OCI-LY7 (cell line): ENCODE measurements at regions not wholly inside any gene's neighbourhood (a gene's known extent, or its start where the extent isn't known, plus 50 kb on each side); places are given as distances from the start of the nearest gene placed in this dataset.

Source experiments
- BruUV-seq: library from RNA; stranded (reverse); fragments of 400-500 nt; replicated peaks from 2 replicates; lab custom pipeline; 2021; lab: Mats Ljungman, UMichigan
- CTCF ChIA-PET: fragments of 300-600 bp; sonication (Branson Sonifier 250); formaldehyde crosslinking; loops from one replicate; lab custom pipeline; 2022; ENCODE audit warnings: antibody characterized with exemption; ENCODE audit not compliant: unreplicated experiment; lab: Charles Lee
- POLR2A ChIA-PET: fragments of 300-600 bp; sonication (Branson Sonifier 250); formaldehyde crosslinking; loops from one replicate; lab custom pipeline; 2022; ENCODE audit warnings: antibody characterized with exemption; lab: Charles Lee
- DNase-seq: peaks from one replicate; pipeline ENCODE4 v3.0.0-alpha.2; 2015; ENCODE audit warnings: low spot score
- H2AFZ ChIP-seq: fragments of 200-600 bp; sonication (generic), shearing (Covaris generic); 2 replicates; pipeline ENCODE4 v1.6.1; 2014; ENCODE audit warnings: mild to moderate bottlenecking, antibody characterized with exemption, low read length, moderate library complexity
- H3K27ac ChIP-seq: fragments of 200-600 bp; sonication (generic); 2 replicates; pipeline ENCODE4 v1.5.1; 2014; ENCODE audit warnings: mixed run types, low read depth, mild to moderate bottlenecking, moderate library complexity, low read length, inconsistent platforms; ENCODE audit not compliant: poor library complexity, severe bottlenecking
- H3K36me3 ChIP-seq: fragments of 200-600 bp; sonication (generic); 2 replicates; pipeline ENCODE4 v1.6.1; 2014; ENCODE audit warnings: mild to moderate bottlenecking, antibody characterized with exemption, low read length, moderate library complexity, mixed read lengths; ENCODE audit not compliant: insufficient read depth
- H3K4me1 ChIP-seq: fragments of 200-600 bp; sonication (generic); 2 replicates; pipeline ENCODE4 v1.5.1; 2014; ENCODE audit warnings: mild to moderate bottlenecking, low read length; ENCODE audit not compliant: insufficient read depth, poor library complexity, severe bottlenecking
- H3K4me2 ChIP-seq: fragments of 200-600 bp; sonication (generic); 2 replicates; pipeline ENCODE4 v1.6.1; 2014; ENCODE audit warnings: mild to moderate bottlenecking, low read length
- H3K4me3 ChIP-seq: fragments of 200-600 bp; sonication (generic); 2 replicates; pipeline ENCODE4 v1.5.1; 2014; ENCODE audit warnings: mild to moderate bottlenecking, low read depth, low read length; ENCODE audit not compliant: poor library complexity, severe bottlenecking
- H3K79me2 ChIP-seq: fragments of 200-600 bp; sonication (generic); 2 replicates; pipeline ENCODE4 v1.6.1; 2016; ENCODE audit warnings: low read depth, mild to moderate bottlenecking, low read length, moderate library complexity, mixed read lengths; ENCODE audit not compliant: insufficient read depth
- H3K9me2 ChIP-seq: fragments of 200-600 bp; sonication (generic); 2 replicates; pipeline ENCODE4 v1.6.1; 2016; ENCODE audit warnings: mild to moderate bottlenecking, low read length, mixed read lengths; ENCODE audit not compliant: insufficient read depth
- H3K9me3 ChIP-seq: fragments of 200-600 bp; sonication (generic); 2 replicates; pipeline ENCODE4 v1.6.1; 2014; ENCODE audit warnings: mild to moderate bottlenecking, mixed run types, low read length, mixed read lengths
- H4K20me1 ChIP-seq: fragments of 200-600 bp; sonication (generic); 2 replicates; pipeline ENCODE4 v1.6.1; 2014; ENCODE audit warnings: mild to moderate bottlenecking, antibody characterized with exemption, low read length, moderate library complexity, mixed read lengths; ENCODE audit not compliant: insufficient read depth
- CTCF ChIP-seq: fragments of 200-600 bp; sonication (generic); conservative IDR thresholded peaks from 2 replicates; pipeline ENCODE4 v1.5.1; 2014; ENCODE audit warnings: mild to moderate bottlenecking, antibody characterized with exemption, low read length, moderate library complexity, mixed read lengths
- EZH2phosphoT487 ChIP-seq: fragments of 200-600 bp; sonication (generic); IDR thresholded peaks from 2 replicates; pipeline ENCODE4 v1.6.1; 2018; ENCODE audit warnings: low read depth, borderline replicate concordance, mild to moderate bottlenecking, mixed run types, antibody characterized with exemption, low read length, moderate library complexity, mixed read lengths
- intact Hi-C: fragments of 100-400 bp; cut with micrococcal nuclease; formaldehyde crosslinking; loops from one replicate; pipeline ENCODE4 v1.10.0; 2022; ENCODE audit not compliant: unreplicated experiment

GRCh38 chr3:20752416-20752815 lies 566.4 kb upstream of the SGO1 start:
- CTCF ChIA-PET = no interaction called here
- Histone ChIP-seq H4K20me1 (no peaks in the 10 kb centered on the region; the same call in 1 of the 2 replicates), H3K9me2 (no peaks in the 10 kb centered on the region), H3K4me3 (no peak overlapping the region), H3K36me3 (no peaks in the 10 kb centered on the region), H3K9me3 (no peaks in the 10 kb centered on the region), H2AFZ (no peak overlapping the region), H3K27ac (no peak overlapping the region), H3K4me1 (no peaks in the 10 kb centered on the region), H3K79me2 (no peaks in the 10 kb centered on the region), H3K4me2 (no peak overlapping the region)
- intact Hi-C loops = no loop called here
- no peak for TF ChIP-seq CTCF
- TF ChIP-seq EZH2phosphoT487 = no peak
- DNase-seq = no peak
- no TSS peak for BruUV-seq
- POLR2A ChIA-PET = no interaction called here

- H3K4me1 ChIP-seq = no peaks in the 10 kb centered on the region
- BruUV-seq = no TSS peak
- POLR2A ChIA-PET = no interaction called here
- H3K4me3 ChIP-seq = no peak overlapping the region
- H4K20me1 ChIP-seq = no peaks in the 10 kb centered on the region; the same call in 1 of the 2 replicates
- no peaks in the 10 kb centered on the region for H3K36me3 ChIP-seq
- DNase-seq = no peak
- H2AFZ ChIP-seq = no peak overlapping the region
- CTCF ChIA-PET = no interaction called here
- no peak overlapping the region for H3K4me2 ChIP-seq
- no peaks in the 10 kb centered on the region for H3K9me3 ChIP-seq
- H3K79me2 ChIP-seq = no peaks in the 10 kb centered on the region
- no peaks in the 10 kb centered on the region for H3K9me2 ChIP-seq
- intact Hi-C loops = no loop called here
- H3K27ac ChIP-seq = no peak overlapping the region
- TF ChIP-seq CTCF (no peak), EZH2phosphoT487 (no peak)
Observed at GRCh38 chr3:20751296-20751695, 565.3 kb upstream of the SGO1 start.

DNA sequence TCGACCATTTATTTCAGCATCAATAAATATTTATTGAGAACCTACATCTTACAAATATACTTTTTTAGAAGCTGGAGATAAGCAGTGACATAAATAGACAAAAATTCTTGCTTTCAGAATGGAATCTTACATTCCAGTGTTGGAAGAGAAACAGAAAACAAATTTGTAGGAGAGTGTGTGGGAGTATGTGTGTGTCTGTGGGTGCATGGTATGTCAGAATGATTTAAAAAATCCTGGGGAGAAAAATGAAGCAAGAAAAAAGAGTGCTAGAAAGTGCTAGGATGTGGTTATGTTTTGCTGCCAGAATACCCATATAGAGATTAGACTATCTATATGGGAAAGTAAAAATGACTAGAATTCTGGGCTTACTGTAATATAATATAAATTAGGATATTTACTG lies 561.7 kb upstream of the SGO1 start:
- H3K79me2 ChIP-seq = no peaks in the 10 kb centered on the region
- H2AFZ ChIP-seq = no peak overlapping the region
- no peak overlapping the region for H3K4me3 ChIP-seq
- no peak overlapping the region for H3K27ac ChIP-seq
- no peak for DNase-seq
- H3K4me2 ChIP-seq = no peak overlapping the region
- POLR2A ChIA-PET = no interaction called here
- intact Hi-C loops = no loop called here
- CTCF ChIA-PET = no interaction called here
- no peaks in the 10 kb centered on the region for H3K9me2 ChIP-seq
- TF ChIP-seq EZH2phosphoT487 = no peak
- TF ChIP-seq CTCF = no peak
- no peaks in the 10 kb centered on the region for H3K4me1 ChIP-seq
- no peaks in the 10 kb centered on the region for H3K36me3 ChIP-seq
- H3K9me3 ChIP-seq = no peaks in the 10 kb centered on the region
- BruUV-seq = no TSS peak
- no peaks in the 10 kb centered on the region for H4K20me1 ChIP-seq
